ENCODE measurements at regions not wholly inside any gene's neighbourhood (a gene's known extent, or its start where the extent isn't known, plus 50 kb on each side); places are given as distances from the start of the nearest gene placed in this dataset.

DNA sequence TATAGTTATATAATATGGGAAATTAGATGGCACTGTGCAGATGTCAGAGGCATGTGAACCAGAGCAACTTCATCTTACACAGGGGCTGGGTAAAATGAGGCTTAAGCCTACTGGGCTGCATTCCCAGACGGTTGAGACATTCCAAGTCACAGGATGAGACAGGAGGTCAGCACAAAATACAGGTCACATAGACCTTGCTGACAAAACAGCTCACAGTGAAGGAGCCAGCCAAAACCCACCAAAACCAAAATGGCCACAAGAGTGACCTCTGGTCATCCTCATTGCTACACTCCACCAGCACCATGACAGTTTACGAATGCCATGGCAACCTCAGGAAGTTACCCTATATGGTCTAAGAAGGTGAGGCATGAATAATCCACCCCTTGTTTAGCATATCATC, 479.4 kb downstream of the TLR4 start:
- TF ChIP-seq, protein P1, sequence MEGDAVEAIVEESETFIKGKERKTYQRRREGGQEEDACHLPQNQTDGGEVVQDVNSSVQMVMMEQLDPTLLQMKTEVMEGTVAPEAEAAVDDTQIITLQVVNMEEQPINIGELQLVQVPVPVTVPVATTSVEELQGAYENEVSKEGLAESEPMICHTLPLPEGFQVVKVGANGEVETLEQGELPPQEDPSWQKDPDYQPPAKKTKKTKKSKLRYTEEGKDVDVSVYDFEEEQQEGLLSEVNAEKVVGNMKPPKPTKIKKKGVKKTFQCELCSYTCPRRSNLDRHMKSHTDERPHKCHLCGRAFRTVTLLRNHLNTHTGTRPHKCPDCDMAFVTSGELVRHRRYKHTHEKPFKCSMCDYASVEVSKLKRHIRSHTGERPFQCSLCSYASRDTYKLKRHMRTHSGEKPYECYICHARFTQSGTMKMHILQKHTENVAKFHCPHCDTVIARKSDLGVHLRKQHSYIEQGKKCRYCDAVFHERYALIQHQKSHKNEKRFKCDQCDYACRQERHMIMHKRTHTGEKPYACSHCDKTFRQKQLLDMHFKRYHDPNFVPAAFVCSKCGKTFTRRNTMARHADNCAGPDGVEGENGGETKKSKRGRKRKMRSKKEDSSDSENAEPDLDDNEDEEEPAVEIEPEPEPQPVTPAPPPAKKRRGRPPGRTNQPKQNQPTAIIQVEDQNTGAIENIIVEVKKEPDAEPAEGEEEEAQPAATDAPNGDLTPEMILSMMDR (IDR thresholded peaks at IDR 0.05), result no peak
- no peak for TF ChIP-seq POLR2A (IDR thresholded peaks at IDR 0.05)
